ENCODE measurements at regions not wholly inside any gene's neighbourhood (a gene's known extent, or its start where the extent isn't known, plus 50 kb on each side); places are given as distances from the start of the nearest gene placed in this dataset.

DNA sequence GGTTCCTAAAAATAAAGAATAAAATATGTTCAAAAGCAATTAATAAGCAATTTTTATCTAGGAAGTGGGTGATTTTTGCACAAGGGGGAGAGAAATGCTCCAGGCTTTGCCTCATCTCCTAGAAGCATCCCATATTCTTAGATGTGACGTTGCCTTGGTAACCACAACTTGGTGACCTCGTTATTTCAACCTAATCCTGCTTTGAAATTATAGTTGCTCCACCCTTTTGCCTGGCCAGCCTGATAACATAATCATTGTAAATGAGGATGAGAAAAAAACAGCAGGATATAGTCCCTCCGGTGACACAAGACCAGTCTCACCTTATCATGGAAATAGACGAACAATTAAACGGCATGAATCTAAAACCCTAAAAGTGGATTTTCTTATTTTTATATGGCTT, 194.4 kb downstream of the QDPR start:
- Mint-ChIP-seq H3K4me1 (no peaks in the 10 kb centered on the region), H3K27me3 (ENCODE audit: low read depth in 2 of 2) (peaks cover 0 to 11% of the 10 kb centered on the region in 2 donors), H3K4me3 (no peak overlapping the region), H3K9me3 (no peaks in the 10 kb centered on the region), H3K36me3 (no peaks in the 10 kb centered on the region), H3K27ac (no peak overlapping the region)
- Histone ChIP-seq H3K4me3 (ENCODE audit: low read length) (no peak overlapping the region), H3K9me3 (ENCODE audit: control insufficient read depth, insufficient read depth, low read length) (no peaks in the 10 kb centered on the region), H3K36me3 (ENCODE audit: control insufficient read depth, insufficient read depth, low read length) (no peaks in the 10 kb centered on the region), H3K27ac (ENCODE audit: low read length) (no peak overlapping the region), H3K27me3 (ENCODE audit: control insufficient read depth, insufficient read depth, low read length) (no peaks in the 10 kb centered on the region), H3K4me1 (ENCODE audit: control insufficient read depth, insufficient read depth, low read length) (no peaks in the 10 kb centered on the region)
- intact Hi-C loops (cut with micrococcal nuclease): no loop called here
- TF ChIP-seq, protein P1, sequence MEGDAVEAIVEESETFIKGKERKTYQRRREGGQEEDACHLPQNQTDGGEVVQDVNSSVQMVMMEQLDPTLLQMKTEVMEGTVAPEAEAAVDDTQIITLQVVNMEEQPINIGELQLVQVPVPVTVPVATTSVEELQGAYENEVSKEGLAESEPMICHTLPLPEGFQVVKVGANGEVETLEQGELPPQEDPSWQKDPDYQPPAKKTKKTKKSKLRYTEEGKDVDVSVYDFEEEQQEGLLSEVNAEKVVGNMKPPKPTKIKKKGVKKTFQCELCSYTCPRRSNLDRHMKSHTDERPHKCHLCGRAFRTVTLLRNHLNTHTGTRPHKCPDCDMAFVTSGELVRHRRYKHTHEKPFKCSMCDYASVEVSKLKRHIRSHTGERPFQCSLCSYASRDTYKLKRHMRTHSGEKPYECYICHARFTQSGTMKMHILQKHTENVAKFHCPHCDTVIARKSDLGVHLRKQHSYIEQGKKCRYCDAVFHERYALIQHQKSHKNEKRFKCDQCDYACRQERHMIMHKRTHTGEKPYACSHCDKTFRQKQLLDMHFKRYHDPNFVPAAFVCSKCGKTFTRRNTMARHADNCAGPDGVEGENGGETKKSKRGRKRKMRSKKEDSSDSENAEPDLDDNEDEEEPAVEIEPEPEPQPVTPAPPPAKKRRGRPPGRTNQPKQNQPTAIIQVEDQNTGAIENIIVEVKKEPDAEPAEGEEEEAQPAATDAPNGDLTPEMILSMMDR (IDR thresholded peaks at IDR 0.05): no peak
- 86% methylated on average over 5 of the region's 5 CpGs for WGBS (ENCODE audit: insufficient coverage)
- DNase-seq: no peak
- ATAC-seq: no peak

GRCh38 chr4:17316566-17316965, 195.3 kb downstream of the QDPR start:
- H3K4me1 ChIP-seq (ENCODE audit: control insufficient read depth, insufficient read depth, low read length): no peaks in the 10 kb centered on the region
- no peaks in the 10 kb centered on the region for H3K36me3 Mint-ChIP-seq
- TF ChIP-seq, protein P1 (IDR thresholded peaks at IDR 0.05): no peak
- no peaks in the 10 kb centered on the region for H3K4me1 Mint-ChIP-seq
- no peak overlapping the region for H3K4me3 ChIP-seq (ENCODE audit: low read length)
- no peak for DNase-seq
- no peak overlapping the region for H3K27ac Mint-ChIP-seq
- H3K27me3 ChIP-seq (ENCODE audit: control insufficient read depth, insufficient read depth, low read length): no peaks in the 10 kb centered on the region
- no CpG with 5 or more reads among the region's 1 CpG for WGBS (ENCODE audit: insufficient coverage)
- peaks cover 0 to 11% of the 10 kb centered on the region in 2 donors for H3K27me3 Mint-ChIP-seq (ENCODE audit: low read depth in 2 of 2)
- H3K36me3 ChIP-seq (ENCODE audit: control insufficient read depth, insufficient read depth, low read length): no peaks in the 10 kb centered on the region
- intact Hi-C loops (cut with micrococcal nuclease): no loop called here
- no peak overlapping the region for H3K27ac ChIP-seq (ENCODE audit: low read length)
- no peaks in the 10 kb centered on the region for H3K9me3 Mint-ChIP-seq
- H3K4me3 Mint-ChIP-seq: no peak overlapping the region
- ATAC-seq: no peak
- H3K9me3 ChIP-seq (ENCODE audit: control insufficient read depth, insufficient read depth, low read length): no peaks in the 10 kb centered on the region

DNA sequence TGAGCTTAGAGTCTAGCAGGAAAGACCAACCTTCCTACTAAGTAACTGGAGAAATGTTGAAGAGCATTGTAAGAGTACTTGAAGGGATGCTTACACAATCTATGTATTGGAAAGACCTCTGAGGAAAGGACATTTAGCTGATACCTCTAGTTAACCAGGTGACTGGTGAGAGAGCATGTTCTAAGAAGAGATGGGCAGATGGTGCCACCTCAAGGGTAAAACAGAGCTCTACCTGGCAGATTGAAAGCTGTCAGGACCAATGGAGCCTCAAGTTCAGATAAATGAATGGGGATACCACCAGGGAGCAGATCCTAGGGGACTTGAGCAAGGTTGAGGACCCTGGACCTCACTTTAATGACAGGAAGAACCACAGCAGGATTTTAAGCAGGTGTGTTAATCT, 196.4 kb downstream of the QDPR start:
- no peaks in the 10 kb centered on the region for H3K4me1 ChIP-seq (ENCODE audit: control insufficient read depth, insufficient read depth, low read length)
- H3K27me3 ChIP-seq (ENCODE audit: control insufficient read depth, insufficient read depth, low read length): no peaks in the 10 kb centered on the region
- no peak overlapping the region for H3K27ac ChIP-seq (ENCODE audit: low read length)
- H3K9me3 ChIP-seq (ENCODE audit: control insufficient read depth, insufficient read depth, low read length): no peaks in the 10 kb centered on the region
- DNase-seq: no peak
- Mint-ChIP-seq H3K4me3 (no peak overlapping the region), H3K27me3 (ENCODE audit: low read depth in 2 of 2) (peaks cover 0 to 7% of the 10 kb centered on the region in 2 donors), H3K4me1 (no peaks in the 10 kb centered on the region), H3K36me3 (no peaks in the 10 kb centered on the region), H3K27ac (no peak overlapping the region), H3K9me3 (no peaks in the 10 kb centered on the region)
- no peak overlapping the region for H3K4me3 ChIP-seq (ENCODE audit: low read length)
- ATAC-seq: no peak
- H3K36me3 ChIP-seq (ENCODE audit: control insufficient read depth, insufficient read depth, low read length): no peaks in the 10 kb centered on the region
- intact Hi-C loops (cut with micrococcal nuclease): no loop called here
- TF ChIP-seq, protein P1 (IDR thresholded peaks at IDR 0.05): no peak

DNA sequence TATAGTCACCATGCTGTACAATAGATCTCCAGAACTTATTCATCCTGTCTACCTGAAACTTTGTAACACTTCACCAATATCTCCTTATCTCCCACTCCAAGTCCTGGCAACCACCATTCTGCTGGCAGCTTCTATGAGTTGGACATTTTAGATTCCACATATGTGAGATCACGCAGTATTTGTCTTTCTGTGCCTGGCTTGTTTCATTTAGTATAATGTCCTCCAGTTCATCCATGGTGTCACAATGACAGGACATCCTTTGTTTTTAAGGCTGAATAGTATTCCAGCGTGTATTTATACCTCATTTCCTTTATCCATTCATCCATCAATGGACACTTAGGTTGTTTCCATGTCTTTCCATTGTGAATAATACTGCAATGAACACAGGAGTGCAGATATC, 198.7 kb downstream of the QDPR start:
- Histone ChIP-seq H3K4me1 (ENCODE audit: control insufficient read depth, insufficient read depth, low read length) (no peaks in the 10 kb centered on the region), H3K27me3 (ENCODE audit: control insufficient read depth, insufficient read depth, low read length) (no peaks in the 10 kb centered on the region), H3K36me3 (ENCODE audit: control insufficient read depth, insufficient read depth, low read length) (no peaks in the 10 kb centered on the region), H3K9me3 (ENCODE audit: control insufficient read depth, insufficient read depth, low read length) (no peaks in the 10 kb centered on the region), H3K27ac (ENCODE audit: low read length) (no peak overlapping the region), H3K4me3 (ENCODE audit: low read length) (no peak overlapping the region)
- DNase-seq (no peak), ATAC-seq (no peak)
- H3K9me3 Mint-ChIP-seq: peaks cover 0 to 3% of the 10 kb centered on the region in 2 donors
- TF ChIP-seq, protein P1 (IDR thresholded peaks at IDR 0.05): no peak
- no peaks in the 10 kb centered on the region for H3K36me3 Mint-ChIP-seq
- intact Hi-C loops (cut with micrococcal nuclease): no loop called here
- 89% methylated on average over 2 of the region's 2 CpGs for WGBS (ENCODE audit: insufficient coverage)
- no peak overlapping the region for H3K4me3 Mint-ChIP-seq
- peaks cover 0 to 5% of the 10 kb centered on the region in 2 donors for H3K27me3 Mint-ChIP-seq (ENCODE audit: low read depth in 2 of 2)
- H3K4me1 Mint-ChIP-seq: no peaks in the 10 kb centered on the region
- H3K27ac Mint-ChIP-seq: no peak overlapping the region
